Keratinocyte (primary cell): ENCODE measurements at regions not wholly inside any gene's neighbourhood (a gene's known extent, or its start where the extent isn't known, plus 50 kb on each side); places are given as distances from the start of the nearest gene placed in this dataset.

Experiments used
- DNase-seq: peaks from one replicate; pipeline ENCODE4 v3.0.0-alpha.2; 2011; ENCODE audit warnings: low read depth, missing footprints, low spot score
- FAIRE-seq: peaks from 2 replicates; lab custom pipeline; 2011; peaks lifted over from hg19 to GRCh38; lab: Jason Lieb, UNC
- H2AFZ ChIP-seq: 2 replicates; pipeline ENCODE4 v1.6.0; 2012; ENCODE audit warnings: low read length, control low read depth, inconsistent platforms; ENCODE audit not compliant: control insufficient read depth
- H3K27ac ChIP-seq: 2 replicates; pipeline ENCODE4 v1.5.1; 2011; ENCODE audit warnings: low read length; ENCODE audit not compliant: control insufficient read depth, insufficient read depth
- H3K27me3 ChIP-seq: 3 replicates; pipeline ENCODE4 v1.6.0; 2011; ENCODE audit warnings: low read length; ENCODE audit not compliant: control insufficient read depth, insufficient read depth; ENCODE audit errors: extremely low read depth
- H3K36me3 ChIP-seq, 2 experiments: 2 replicates in 1 of 2; 3 replicates in 1 of 2; pipeline ENCODE4 v1.5.1; 2011; ENCODE audit warnings: low read length in 2 of 2, mild to moderate bottlenecking in 1 of 2; ENCODE audit not compliant: control insufficient read depth in 2 of 2, insufficient read depth in 2 of 2; ENCODE audit errors: extremely low read depth in 1 of 2
- H3K4me1 ChIP-seq: 3 replicates; pipeline ENCODE4 v1.5.1; 2011; ENCODE audit warnings: low read length; ENCODE audit not compliant: control insufficient read depth, insufficient read depth; ENCODE audit errors: extremely low read depth
- H3K4me2 ChIP-seq: 3 replicates; pipeline ENCODE4 v1.6.0; 2011; ENCODE audit warnings: low read depth, low read length; ENCODE audit not compliant: control insufficient read depth, insufficient read depth; ENCODE audit errors: extremely low read depth
- H3K4me3 ChIP-seq, 3 experiments: fragments of 200-600 bp in 1 of 3; sonication (generic) in 1 of 3; 2 replicates in 2 of 3; 3 replicates in 1 of 3; pipeline ENCODE4 v1.5.1; 2011 to 2016; ENCODE audit warnings: low read length in 3 of 3, mild to moderate bottlenecking in 3 of 3, control low read depth in 2 of 3, inconsistent platforms in 1 of 3, low read depth in 1 of 3, mixed read lengths in 1 of 3, mixed run types in 1 of 3, moderate library complexity in 1 of 3; ENCODE audit not compliant: control insufficient read depth in 2 of 3, insufficient read depth in 2 of 3; ENCODE audit errors: extremely low read depth in 1 of 3
- H3K79me2 ChIP-seq: 2 replicates; pipeline ENCODE4 v1.6.0; 2012; ENCODE audit warnings: low read length; ENCODE audit not compliant: control insufficient read depth, insufficient read depth
- H3K9ac ChIP-seq: 3 replicates; pipeline ENCODE4 v1.6.0; 2011; ENCODE audit warnings: low read length; ENCODE audit not compliant: control insufficient read depth, insufficient read depth; ENCODE audit errors: extremely low read depth
- H3K9me1 ChIP-seq: 3 replicates; pipeline ENCODE4 v1.6.0; 2011; ENCODE audit warnings: low read length; ENCODE audit not compliant: control insufficient read depth, insufficient read depth; ENCODE audit errors: extremely low read depth
- H3K9me3 ChIP-seq: 2 replicates; pipeline ENCODE4 v1.5.1; 2012; ENCODE audit warnings: low read depth, low read length; ENCODE audit not compliant: control insufficient read depth
- H4K20me1 ChIP-seq: 3 replicates; pipeline ENCODE4 v1.6.0; 2011; ENCODE audit warnings: low read length; ENCODE audit not compliant: control insufficient read depth, insufficient read depth; ENCODE audit errors: extremely low read depth
- CTCF ChIP-seq, 3 experiments: IDR thresholded peaks in 1 of 3; conservative IDR thresholded peaks in 1 of 3; optimal IDR thresholded peaks in 1 of 3; 2 replicates in 2 of 3; 3 replicates in 1 of 3; pipeline versions ENCODE3 to v1.5.1; 2011; ENCODE audit warnings: low read length in 3 of 3, mild to moderate bottlenecking in 3 of 3, moderate library complexity in 2 of 3, control low read depth in 1 of 3, inconsistent platforms in 1 of 3; ENCODE audit not compliant: insufficient read depth in 2 of 3; ENCODE audit errors: extremely low read depth in 1 of 3
- EZH2 ChIP-seq: IDR thresholded peaks from one replicate; pipeline ENCODE4 v1.6.1; 2012; ENCODE audit warnings: inconsistent platforms, mild to moderate bottlenecking, low read length, moderate library complexity
- dilution Hi-C: fragments of 300-500 bp; cut with MboI; formaldehyde crosslinking; loops from one replicate; pipeline ENCODE4 v1.7.0; 2020; ENCODE audit warnings: low sequenced_read_pairs; ENCODE audit not compliant: extremely low pct_ligation_motif_present

GRCh38 chr6:62390401-62390800, 104.4 kb upstream of the KHDRBS2 start:
- DNase-seq (no peak), FAIRE-seq (no peak)
- TF ChIP-seq CTCF (optimal IDR thresholded peaks at IDR 0.05 in 1 of 3, IDR thresholded peaks at IDR 0.05 in 1 of 3, conservative IDR thresholded peaks at IDR 0.05 in 1 of 3; ENCODE audit: extremely low read depth in 1 of 3, insufficient read depth in 2 of 3, low read length in 3 of 3), result no peak
- TF ChIP-seq EZH2, result no peak
- no peak overlapping the region for H3K27ac ChIP-seq
- no peak overlapping the region for H3K4me3 ChIP-seq
- H3K9me3 ChIP-seq, result no peaks in the 10 kb centered on the region
- H3K27me3 ChIP-seq, result no peaks in the 10 kb centered on the region
- H3K36me3 ChIP-seq, result no peaks in the 10 kb centered on the region
- H3K79me2 ChIP-seq, result no peaks in the 10 kb centered on the region
- dilution Hi-C loops, result no loop called here
- H3K4me1 ChIP-seq, result no peaks in the 10 kb centered on the region
- H2AFZ ChIP-seq, result no peak overlapping the region
- H3K9ac ChIP-seq, result no peak overlapping the region
- no peak overlapping the region for H3K4me2 ChIP-seq
- H4K20me1 ChIP-seq, result no peaks in the 10 kb centered on the region
- H3K9me1 ChIP-seq, result no peaks in the 10 kb centered on the region

GRCh38 chr6:62371453-62372210, 85.6 kb upstream of the KHDRBS2 start:
- dilution Hi-C loops, result no loop called here
- no peaks in the 10 kb centered on the region for H3K9me1 ChIP-seq
- H3K9me3 ChIP-seq, result no peaks in the 10 kb centered on the region
- no peak overlapping the region for H3K4me2 ChIP-seq
- no peaks in the 10 kb centered on the region for H4K20me1 ChIP-seq
- no peaks in the 10 kb centered on the region for H3K4me1 ChIP-seq
- no peak overlapping the region for H3K27ac ChIP-seq
- no peak overlapping the region for H3K9ac ChIP-seq
- no peak for DNase-seq
- FAIRE-seq, result no peak
- H3K4me3 ChIP-seq, result no peak overlapping the region
- no peaks in the 10 kb centered on the region for H3K36me3 ChIP-seq
- no peaks in the 10 kb centered on the region for H3K79me2 ChIP-seq
- no peak overlapping the region for H2AFZ ChIP-seq
- TF ChIP-seq EZH2 (no peak), CTCF (optimal IDR thresholded peaks at IDR 0.05 in 1 of 3, IDR thresholded peaks at IDR 0.05 in 1 of 3, conservative IDR thresholded peaks at IDR 0.05 in 1 of 3; ENCODE audit: extremely low read depth in 1 of 3, insufficient read depth in 2 of 3, low read length in 3 of 3) (no peak)
- H3K27me3 ChIP-seq, result no peaks in the 10 kb centered on the region
